WTC11 (cell line): ENCODE measurements at regions not wholly inside any gene's neighbourhood (a gene's known extent, or its start where the extent isn't known, plus 50 kb on each side); places are given as distances from the start of the nearest gene placed in this dataset.

Experiments
- ATF6 ChIP-seq: sonication (generic); formaldehyde crosslinking; IDR thresholded peaks from 2 replicates; pipeline ENCODE4 v1.8.1; 2023; ENCODE audit warnings: mild to moderate bottlenecking, missing genetic modification reagents
- CTCF ChIP-seq: fragments of 200-600 bp; IDR thresholded peaks from 2 replicates; pipeline ENCODE4 v1.8.0; 2022; ENCODE audit warnings: antibody characterized with exemption
- E2F4 ChIP-seq: sonication (generic); formaldehyde crosslinking; IDR thresholded peaks from 2 replicates; pipeline ENCODE4 v1.8.1; 2022; ENCODE audit warnings: low read depth, mild to moderate bottlenecking, moderate library complexity, missing genetic modification reagents, borderline replicate concordance
- ELF4 ChIP-seq: sonication (generic); formaldehyde crosslinking; IDR thresholded peaks from 2 replicates; pipeline ENCODE4 v1.8.1; 2022; ENCODE audit warnings: low read depth, mild to moderate bottlenecking, moderate library complexity, missing genetic modification reagents
- HMGXB4 ChIP-seq: sonication (generic); formaldehyde crosslinking; IDR thresholded peaks from 2 replicates; pipeline ENCODE4 v1.8.1; 2023; ENCODE audit warnings: mild to moderate bottlenecking, moderate library complexity, missing genetic modification reagents
- JUN ChIP-seq: sonication (generic); formaldehyde crosslinking; IDR thresholded peaks from 2 replicates; pipeline ENCODE4 v1.8.0; 2023; ENCODE audit warnings: mild to moderate bottlenecking, missing genetic modification reagents
- KAT7 ChIP-seq: sonication (generic); formaldehyde crosslinking; IDR thresholded peaks from 2 replicates; pipeline ENCODE4 v1.8.1; 2023; ENCODE audit warnings: missing genetic modification reagents, mild to moderate bottlenecking, borderline replicate concordance
- ZNF121 ChIP-seq: sonication (generic); formaldehyde crosslinking; IDR thresholded peaks from 2 replicates; pipeline ENCODE4 v1.8.0; 2023; ENCODE audit warnings: missing genetic modification reagents
- ZNF219 ChIP-seq: sonication (generic); formaldehyde crosslinking; IDR thresholded peaks from 2 replicates; pipeline ENCODE4 v1.8.0; 2023; ENCODE audit warnings: missing genetic modification reagents, mild to moderate bottlenecking, borderline replicate concordance
- ZNF416 ChIP-seq: fragments of 250-450 bp; sonication (Bioruptor Pico); IDR thresholded peaks from 2 replicates; pipeline ENCODE4 v1.9.0; 2021; ENCODE audit warnings: mild to moderate bottlenecking, inconsistent platforms

- TF ChIP-seq CTCF, result no peak
- no peak for TF ChIP-seq E2F4 (CRISPR knock-in tag)
- no peak for TF ChIP-seq KAT7
- no peak for TF ChIP-seq ZNF121
- TF ChIP-seq ATF6, result no peak
- no peak for TF ChIP-seq ZNF219 (CRISPR knock-in tag)
- no peak for TF ChIP-seq ELF4 (CRISPR knock-in tag)
- no peak for TF ChIP-seq ZNF416 (CRISPR knock-in tag)
- TF ChIP-seq JUN, result no peak
- TF ChIP-seq HMGXB4 (CRISPR knock-in tag), result no peak
Measured at GRCh38 chr18:73880387-73880786, 267.2 kb downstream of the FBXO15 start.
